Suppressor macrophage treated with lipopolysaccharide for 4 hours (primary cell): ENCODE measurements at regions not wholly inside any gene's neighbourhood (a gene's known extent, or its start where the extent isn't known, plus 50 kb on each side); places are given as distances from the start of the nearest gene placed in this dataset.
"Not testable (repeated sequence)": the region's sequence is repeated elsewhere in the genome, so short reads cannot be mapped to it uniquely, and the experiment has no call there.

Source experiments
- DNase-seq: peaks from one replicate; pipeline ENCODE4 v3.0.0-alpha.2; 2020

DNA sequence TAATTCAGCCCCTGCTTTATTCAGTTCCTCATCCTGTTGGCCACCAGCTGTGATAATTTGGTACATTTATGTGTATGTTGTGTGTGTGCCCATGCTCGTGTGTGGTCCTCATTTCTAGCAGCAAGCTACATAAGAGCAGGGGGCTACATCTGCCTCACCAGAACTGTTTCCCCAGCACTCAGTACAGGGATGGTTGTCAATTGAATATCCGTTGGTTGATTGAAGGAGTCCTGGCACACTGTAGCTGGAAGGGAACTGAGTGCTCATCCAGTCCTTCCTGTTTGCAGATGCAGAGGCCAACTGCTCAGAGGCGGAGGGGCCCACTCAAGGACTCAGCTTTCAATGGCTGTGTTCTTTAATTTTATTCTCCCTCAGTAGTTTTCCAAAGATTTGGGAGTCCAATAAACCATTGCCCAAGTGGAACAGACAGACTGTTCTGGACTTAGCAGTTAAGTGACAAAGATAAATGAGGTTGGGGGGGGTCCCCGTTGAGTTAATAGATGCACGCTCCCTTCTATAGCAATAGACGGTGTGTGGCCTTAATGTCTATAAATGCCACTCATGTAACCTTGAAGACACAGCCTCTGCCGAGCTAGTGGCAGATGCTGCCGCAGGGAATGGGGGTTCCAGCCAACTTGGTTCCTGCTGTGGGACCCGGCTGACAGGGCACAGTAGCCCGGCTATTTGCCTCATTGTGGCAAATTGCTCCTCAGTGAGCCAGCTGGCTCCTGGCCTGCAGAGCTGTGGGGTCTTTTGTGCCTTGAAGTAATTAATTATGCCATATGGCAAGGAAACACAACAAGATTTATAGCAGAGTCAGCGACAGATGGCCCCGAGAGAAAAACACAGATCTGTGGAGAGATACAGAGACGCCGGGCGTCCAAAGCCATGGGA, 71.4 kb upstream of the GRK3 start:
- no peak for DNase-seq

DNA sequence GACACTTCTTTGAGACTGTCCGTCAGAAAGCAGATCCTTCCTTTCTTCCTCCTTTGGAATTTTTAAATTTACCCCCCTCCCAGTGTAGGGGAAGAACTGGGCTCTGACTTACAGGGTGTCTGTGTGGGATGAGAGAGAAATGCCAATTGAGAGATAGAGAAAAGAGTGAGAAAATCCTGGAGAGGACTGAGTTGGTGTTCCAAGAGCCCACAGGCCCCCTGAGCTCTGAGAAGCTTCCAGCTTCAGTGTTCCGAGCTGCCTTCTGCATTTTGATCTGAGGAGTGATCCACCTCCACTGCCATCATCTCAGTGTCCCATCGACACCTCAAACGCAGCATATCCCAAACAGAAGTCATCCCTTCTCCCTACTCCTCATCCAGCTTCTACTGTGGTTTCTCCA, 70.7 kb upstream of the GRK3 start:
- DNase-seq = no peak

DNA sequence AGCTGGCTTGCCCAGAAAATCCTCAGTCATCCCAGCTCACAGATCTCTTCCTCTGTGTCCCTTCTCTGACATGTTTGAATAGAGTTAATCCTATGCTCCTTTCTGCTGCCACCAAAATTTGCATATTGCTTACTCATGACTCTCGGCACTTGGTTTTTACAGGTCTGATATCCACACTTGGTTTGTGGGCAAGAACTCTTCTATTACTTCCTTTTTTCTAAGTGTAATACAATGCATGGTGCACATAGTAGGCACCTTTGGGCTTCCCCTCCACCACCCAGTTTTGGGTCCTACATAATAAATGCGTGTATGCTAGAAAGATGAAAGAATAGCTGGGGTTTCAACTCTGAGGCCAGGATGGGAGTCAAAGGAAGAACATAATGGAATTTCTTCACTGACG, 69.7 kb upstream of the GRK3 start:
- peak; percentile 28 for DNase-seq

DNA sequence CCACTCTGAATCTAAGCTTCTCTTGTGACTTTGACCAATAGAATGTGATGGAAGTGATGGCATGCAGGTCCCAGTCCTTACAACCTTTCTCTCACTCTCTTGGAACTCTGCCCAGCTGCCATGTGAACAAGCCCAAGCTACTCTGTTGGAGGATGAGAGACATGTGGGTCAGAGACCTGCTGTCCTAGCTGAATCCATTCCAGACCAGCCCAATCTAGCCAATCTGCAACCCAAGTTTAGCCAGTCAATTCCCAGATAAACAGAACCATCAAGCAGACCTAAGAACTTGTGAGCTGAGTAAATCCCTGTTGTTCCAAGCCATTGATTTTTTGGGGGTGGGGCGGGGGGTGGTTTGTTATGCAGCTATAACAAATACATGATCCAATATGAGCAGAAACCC, 69.2 kb upstream of the GRK3 start:
- DNase-seq = no peak

DNA sequence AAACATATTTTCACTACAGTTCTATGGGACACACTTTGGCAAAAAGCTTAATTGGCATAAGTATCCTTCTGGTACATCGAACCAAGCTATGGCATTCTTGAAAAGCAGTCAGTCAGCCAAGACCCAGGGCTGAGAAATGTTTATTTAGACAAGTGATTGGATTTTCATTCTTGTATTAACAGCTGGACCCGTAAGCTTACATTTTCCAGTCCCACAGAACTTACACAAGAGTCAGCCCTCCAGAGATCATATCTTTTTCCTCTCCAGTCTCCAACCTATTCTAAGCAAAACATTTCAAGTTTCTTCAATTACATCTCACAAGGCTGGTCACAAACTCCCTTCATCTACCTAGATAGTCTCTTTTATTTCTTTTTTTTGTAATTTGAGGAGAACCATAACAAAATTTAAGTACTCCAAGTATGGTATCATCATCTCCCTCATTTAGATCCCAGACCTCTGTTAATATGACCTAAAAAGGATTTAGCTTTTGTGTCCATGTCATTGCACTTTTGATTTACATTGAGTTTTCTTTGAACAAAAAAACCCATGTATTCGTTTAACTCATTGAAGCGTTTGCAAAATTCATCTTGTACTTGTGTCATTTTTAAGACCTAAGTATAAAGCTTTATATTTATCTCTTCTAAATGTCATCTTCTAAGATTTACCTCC, 67.9 kb upstream of the GRK3 start:
- no peak for DNase-seq

DNA sequence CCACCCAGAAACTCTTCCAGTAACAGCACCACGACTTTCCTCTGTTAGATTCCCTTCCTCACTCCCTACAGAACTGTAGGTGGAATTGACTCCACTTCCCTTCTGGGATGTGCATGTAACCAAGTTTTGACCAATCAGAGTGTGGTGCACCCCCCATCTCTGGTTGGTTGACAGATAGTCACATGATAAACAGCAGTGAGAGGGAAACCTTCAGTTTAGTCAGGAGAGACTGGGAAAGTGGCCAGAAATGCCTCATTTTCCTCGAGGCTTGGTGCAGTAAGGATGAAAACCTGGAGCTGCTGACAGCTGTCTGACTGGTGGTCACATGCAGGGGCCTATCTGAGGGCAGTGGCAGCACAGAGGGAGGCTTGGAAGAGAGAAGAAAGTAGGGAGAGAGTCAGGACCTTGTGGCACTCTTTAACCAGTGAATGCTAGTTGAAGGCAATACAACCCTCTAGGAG, 67.3 kb upstream of the GRK3 start:
- DNase-seq = peak; percentile 74

DNA sequence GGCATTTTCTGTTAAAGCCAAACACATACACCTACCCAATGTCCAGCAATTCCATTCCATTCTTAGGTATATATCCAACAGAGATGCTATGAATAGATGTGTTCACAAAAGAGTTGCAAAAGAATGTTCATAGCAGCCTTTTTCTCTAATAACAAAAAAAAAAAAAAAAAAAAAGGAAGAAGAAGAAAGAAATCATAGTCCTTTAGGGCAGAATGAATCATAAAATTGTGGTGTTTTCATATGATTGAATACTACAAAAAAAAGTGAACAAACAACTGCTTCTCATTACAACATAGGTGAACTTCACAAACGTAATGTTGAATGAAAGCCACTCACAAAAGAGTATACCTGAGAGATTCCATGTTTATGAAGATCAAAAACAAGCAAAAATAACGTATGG, 66.8 kb upstream of the GRK3 start:
- DNase-seq = peak; percentile 56

DNA sequence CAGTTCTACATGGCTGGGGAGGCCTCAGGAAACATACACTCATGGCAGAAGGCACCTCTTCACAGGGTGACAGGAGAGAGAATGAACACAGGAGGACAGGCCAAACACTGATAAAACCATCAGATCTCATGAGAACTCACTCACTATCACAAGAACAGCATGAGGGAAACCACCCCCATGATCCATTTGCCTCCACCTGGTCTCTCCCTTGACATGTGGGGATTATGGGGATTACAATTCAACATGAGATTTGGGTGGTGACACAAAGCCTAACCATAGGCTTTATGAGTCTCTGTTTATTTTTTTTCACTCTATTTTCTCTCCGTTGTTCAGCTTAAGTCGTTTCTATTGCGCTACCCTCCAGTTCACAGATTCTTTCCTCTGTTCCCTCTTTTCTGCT, 63.8 kb upstream of the GRK3 start:
- not testable (repeated sequence) for DNase-seq

DNA sequence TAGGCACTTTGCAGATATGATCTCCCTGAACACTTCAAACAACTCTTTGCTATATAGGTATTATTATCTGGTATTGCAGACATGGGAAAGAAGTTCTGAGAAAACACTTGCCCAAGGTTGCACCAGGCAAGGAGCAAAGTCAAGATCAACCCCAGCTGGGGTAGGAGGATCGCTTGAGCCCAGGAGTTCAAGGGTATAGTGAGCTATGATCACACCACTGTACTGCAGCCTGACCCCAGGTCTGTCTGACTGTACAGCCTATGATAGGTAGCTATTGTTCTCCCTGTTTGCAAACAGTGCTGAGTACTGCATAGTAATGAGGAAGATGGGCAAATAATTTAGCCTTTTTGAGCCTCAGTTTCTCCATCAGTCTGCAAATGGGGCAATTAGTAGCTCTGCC, 60.5 kb upstream of the GRK3 start:
- DNase-seq = not testable (repeated sequence)

DNA sequence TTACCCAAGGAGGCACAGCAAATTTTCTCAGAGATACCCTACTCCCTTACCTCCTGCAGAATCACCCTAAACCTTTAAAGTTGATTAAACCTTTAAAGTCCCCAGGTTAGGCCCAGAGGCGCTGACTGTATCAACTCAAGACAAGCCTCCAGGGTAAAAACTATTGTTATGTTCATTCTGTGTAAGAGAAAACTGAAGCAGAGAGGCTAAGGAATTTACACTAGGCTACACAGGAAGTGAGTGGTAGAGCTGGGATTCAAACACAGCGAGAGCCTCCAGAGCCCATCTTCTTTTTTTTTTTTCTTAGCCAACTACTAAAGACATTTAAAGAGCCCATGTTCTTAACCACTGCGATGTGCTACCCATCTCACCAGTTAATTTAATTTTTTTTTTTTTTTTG, 56.3 kb upstream of the GRK3 start:
- no peak for DNase-seq

DNA sequence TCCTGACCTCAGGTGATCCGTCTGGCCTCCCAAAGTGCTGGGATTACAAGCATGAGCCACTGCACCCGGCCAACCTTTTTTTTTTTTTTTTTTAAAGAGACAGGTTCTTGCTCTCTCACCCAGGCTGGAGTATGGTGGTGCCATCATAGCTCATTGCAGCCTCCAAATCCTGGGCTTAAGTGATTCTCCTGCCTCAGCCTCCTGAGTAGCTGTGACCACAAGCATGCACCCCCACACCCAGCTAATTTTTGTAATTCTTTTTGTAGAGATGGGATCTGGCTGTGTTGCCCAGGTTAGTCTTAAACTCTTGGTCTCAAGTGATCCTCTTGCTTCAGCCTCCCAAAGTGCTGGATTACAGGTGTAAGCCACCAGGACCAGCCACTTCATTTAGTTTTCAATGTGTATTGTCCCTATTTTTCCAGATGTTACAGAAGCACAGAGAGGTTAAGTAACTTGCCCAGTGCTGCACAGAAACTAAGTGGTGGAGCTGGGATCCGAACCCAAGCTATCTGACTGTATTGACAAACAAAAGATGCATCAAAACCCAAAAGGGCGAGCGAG, 55.6 kb upstream of the GRK3 start:
- DNase-seq = no peak

DNA sequence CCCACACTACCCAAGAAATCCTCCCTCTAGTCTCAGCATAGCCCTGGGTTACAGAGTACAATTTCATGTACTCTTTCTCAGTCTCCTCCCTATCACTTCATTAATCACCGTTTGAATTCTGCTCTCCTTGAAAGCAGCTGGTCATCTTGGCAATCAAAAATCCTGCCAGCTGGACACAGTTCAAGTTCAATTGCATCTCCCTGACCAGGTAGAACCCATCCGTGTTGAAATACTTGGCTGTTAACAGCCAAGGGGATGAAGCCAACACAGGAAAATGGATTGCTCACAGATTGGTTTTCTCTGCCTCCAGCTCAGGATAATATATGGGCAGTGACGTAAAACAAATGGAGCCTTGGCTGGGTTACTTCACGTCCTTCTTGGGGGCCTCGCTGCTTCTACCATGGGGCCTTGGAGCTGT, 55.1 kb upstream of the GRK3 start:
- DNase-seq = no peak

DNA sequence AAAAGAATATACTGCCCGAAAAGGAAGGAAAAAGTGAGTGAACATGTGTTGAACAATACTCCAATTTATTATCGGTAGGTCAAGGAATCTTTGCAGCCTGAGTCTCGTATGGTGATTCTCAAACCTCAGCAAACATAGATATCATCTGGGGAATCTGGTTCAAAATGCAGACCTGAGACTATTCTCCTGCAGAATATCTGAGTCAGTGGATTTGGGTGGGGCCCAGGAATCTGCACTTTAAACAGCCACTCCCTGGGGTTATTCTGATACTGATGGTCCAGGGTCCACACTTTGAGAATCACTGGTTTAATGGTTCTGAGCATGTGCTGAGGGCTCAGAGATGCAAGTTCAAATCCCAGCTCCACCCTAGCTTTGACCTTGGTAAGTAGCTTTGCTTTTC, 53.6 kb upstream of the GRK3 start:
- no peak for DNase-seq

DNA sequence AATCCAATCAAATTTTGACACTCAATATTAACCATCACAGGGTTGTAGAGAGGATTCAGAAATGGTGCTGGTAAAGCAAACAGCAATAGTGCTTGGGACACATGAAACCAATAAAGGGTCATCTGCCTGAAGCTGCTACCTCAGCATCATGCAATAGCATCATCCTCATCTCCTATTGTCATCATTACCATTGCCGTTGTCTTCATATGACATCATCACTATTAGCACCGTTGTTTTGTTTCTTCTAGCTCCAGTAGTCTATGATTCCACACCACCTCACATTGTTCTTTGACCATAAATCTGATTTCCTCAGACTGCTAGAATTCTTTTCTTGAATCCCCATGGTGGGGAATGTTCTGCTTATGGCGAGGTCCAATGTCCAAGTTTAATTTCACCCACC, 52.8 kb upstream of the GRK3 start:
- no peak for DNase-seq

DNA sequence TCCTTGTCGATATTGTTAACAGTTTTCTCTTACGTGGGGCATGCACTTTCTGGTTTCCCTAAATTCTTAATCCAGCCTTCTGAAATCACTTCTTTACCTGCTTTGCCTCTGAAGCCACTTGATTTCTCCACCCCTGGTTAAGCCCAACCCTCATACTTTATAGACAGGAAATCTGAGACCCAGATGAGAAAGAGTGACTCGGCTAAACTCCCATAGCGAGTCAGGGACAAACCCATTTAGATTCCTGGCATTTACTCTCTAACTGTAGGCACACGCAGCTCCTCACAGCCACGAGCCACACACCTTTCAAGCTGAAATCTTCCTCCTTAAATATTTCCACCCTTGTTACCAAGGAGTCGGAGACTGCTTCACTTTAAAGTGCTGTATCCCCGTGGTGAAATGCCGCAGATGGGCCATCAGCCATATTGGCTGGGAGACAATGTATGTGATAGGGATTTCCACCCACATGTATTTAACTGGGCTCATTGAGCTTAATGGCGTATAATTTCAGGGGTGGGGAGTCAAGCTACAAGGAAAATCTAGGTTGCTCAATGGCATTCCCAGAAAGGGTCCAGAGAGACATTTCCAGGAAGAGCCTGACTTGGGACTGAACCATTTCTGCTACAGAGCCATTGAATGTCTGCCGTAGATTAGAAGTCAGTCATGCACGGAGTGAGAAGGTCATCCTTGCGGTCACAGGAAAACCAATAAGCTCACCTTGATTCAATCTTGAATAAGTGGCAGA, 49.9 kb upstream of the GRK3 start:
- no peak for DNase-seq
